GM19468 (cell line): ENCODE measurements at regions not wholly inside any gene's neighbourhood (a gene's known extent, or its start where the extent isn't known, plus 50 kb on each side); places are given as distances from the start of the nearest gene placed in this dataset.

ENCODE experiments used
- ATAC-seq: cut with Tn5 transposase; IDR thresholded peaks from one replicate; pipeline ENCODE4 v1.9.1; 2021; ENCODE audit warnings: mild to moderate bottlenecking, moderate library complexity, moderate number of reproducible peaks; ENCODE audit not compliant: unreplicated experiment; ENCODE audit errors: extremely low read depth

GRCh38 chr1:37305841-37306240, 168.5 kb upstream of the ZC3H12A start:
- ATAC-seq: no peak

GRCh38 chr1:37306461-37306860, 167.9 kb upstream of the ZC3H12A start:
- ATAC-seq: no peak

GRCh38 chr1:37306871-37307270, 167.5 kb upstream of the ZC3H12A start:
- ATAC-seq: no peak

GRCh38 chr1:37308031-37308960, 166.1 kb upstream of the ZC3H12A start:
- ATAC-seq: no peak

- no peak for ATAC-seq
Measured at GRCh38 chr1:37309574-37309973, 164.8 kb upstream of the ZC3H12A start.

GRCh38 chr1:37310064-37310463, 164.3 kb upstream of the ZC3H12A start:
- ATAC-seq: no peak

- ATAC-seq: no peak
Measured at GRCh38 chr1:37315371-37315846, 159.0 kb upstream of the ZC3H12A start.

- ATAC-seq: no peak
Measured at GRCh38 chr1:37317870-37318467, 156.4 kb upstream of the ZC3H12A start.

- ATAC-seq: no peak
Measured at GRCh38 chr1:37318490-37318889, 155.9 kb upstream of the ZC3H12A start.

- ATAC-seq: no peak
Measured at GRCh38 chr1:37319284-37319683, 155.1 kb upstream of the ZC3H12A start.

GRCh38 chr1:37323486-37324377, 150.6 kb upstream of the ZC3H12A start:
- no peak for ATAC-seq

- ATAC-seq: no peak
Measured at GRCh38 chr1:37325010-37325409, 149.4 kb upstream of the ZC3H12A start.

GRCh38 chr1:37325509-37326437, 148.6 kb upstream of the ZC3H12A start:
- ATAC-seq: no peak

GRCh38 chr1:37332126-37332525, 142.3 kb upstream of the ZC3H12A start:
- ATAC-seq: no peak

- no peak for ATAC-seq
Measured at GRCh38 chr1:37338658-37339057, 135.7 kb upstream of the ZC3H12A start.

GRCh38 chr1:37342736-37343135, 131.6 kb upstream of the ZC3H12A start:
- ATAC-seq: no peak

- ATAC-seq: no peak
Measured at GRCh38 chr1:37347104-37347649, 127.2 kb upstream of the ZC3H12A start.

GRCh38 chr1:37353871-37354270, 120.5 kb upstream of the ZC3H12A start:
- ATAC-seq: no peak
